Esophagus muscularis mucosa (tissue), 4 donors: ENCODE measurements at regions not wholly inside any gene's neighbourhood (a gene's known extent, or its start where the extent isn't known, plus 50 kb on each side); places are given as distances from the start of the nearest gene placed in this dataset.

Source experiments
- DNase-seq: peaks from one replicate; pipeline ENCODE4 v3.0.0-alpha.2; 2017; ENCODE audit errors: extremely low spot score
- H3K27ac ChIP-seq, 4 donors: fragments of 200-600 bp; sonication (generic); replicated peaks in 1 of 4; 1 replicate in 3 of 4; 2 replicates in 1 of 4; pipeline ENCODE4 v1.5.1; 2016 to 2019; ENCODE audit warnings: mild to moderate bottlenecking in 1 of 4
- H3K27me3 ChIP-seq, 4 donors: fragments of 200-600 bp; sonication (generic); one replicate each; pipeline versions ENCODE4 v1.5.1 to v1.6.0; 2016 to 2019
- H3K36me3 ChIP-seq, 4 donors: fragments of 200-600 bp; sonication (generic); one replicate each; pipeline ENCODE4 v1.5.1; 2016 to 2019
- H3K4me1 ChIP-seq, 4 donors: fragments of 200-600 bp; sonication (generic); one replicate each; pipeline ENCODE4 v1.5.1; 2016 to 2019
- H3K4me3 ChIP-seq, 4 donors: fragments of 200-600 bp; sonication (generic); 1 replicate in 2 of 4; 2 replicates in 2 of 4; pipeline ENCODE4 v1.5.1; 2016 to 2019; ENCODE audit warnings: mild to moderate bottlenecking in 4 of 4, moderate library complexity in 1 of 4
- H3K9me3 ChIP-seq, 4 donors: fragments of 200-600 bp; sonication (generic); 1 replicate in 3 of 4; 2 replicates in 1 of 4; pipeline ENCODE4 v1.5.1; 2016 to 2019
- CTCF ChIP-seq, 3 experiments: fragments of 200-600 bp in 2 of 3; fragments of 450-650 bp in 1 of 3; sonication (generic) in 2 of 3; IDR thresholded peaks; one replicate each; pipeline ENCODE4 v1.5.1; 2017 to 2019; ENCODE audit warnings: antibody characterized with exemption in 3 of 3, mild to moderate bottlenecking in 2 of 3, moderate library complexity in 1 of 3
- EP300 ChIP-seq: sonication (generic); formaldehyde crosslinking; IDR thresholded peaks from one replicate; pipeline ENCODE4 v1.6.1; 2017; ENCODE audit warnings: antibody characterized with exemption
- POLR2A ChIP-seq: fragments of 450-650 bp; IDR thresholded peaks from one replicate; pipeline ENCODE4 v1.6.1; 2017; ENCODE audit warnings: antibody characterized with exemption, moderate library complexity, mild to moderate bottlenecking, low read depth
- POLR2AphosphoS5 ChIP-seq, 2 donors: sonication (generic); formaldehyde crosslinking; IDR thresholded peaks; one replicate each; pipeline ENCODE4 v1.6.1; 2017; ENCODE audit warnings: antibody characterized with exemption in 2 of 2
- WGBS: methylation state at CpG from one replicate; pipeline ENCODE4 v1.1.5; 2018; 5-methylcytosine and 5-hydroxymethylcytosine counted together
- intact Hi-C: fragments of 100-400 bp; cut with DNase I; formaldehyde crosslinking; loops from one replicate; pipeline ENCODE4 v1.15.1; 2023

- Histone ChIP-seq H3K27me3 (peaks cover 0 to 11% (median 0%) of the 10 kb centered on the region in 4 donors), H3K27ac (no peak overlapping the region), H3K4me1 (peaks cover 0 to 7% (median 0%) of the 10 kb centered on the region in 4 donors), H3K9me3 (no peaks in the 10 kb centered on the region), H3K36me3 (no peaks in the 10 kb centered on the region), H3K4me3 (no peak overlapping the region)
- intact Hi-C loops = no loop called here
- WGBS = 97% methylated on average over 3 of the region's 3 CpGs
- no peak for TF ChIP-seq CTCF (IDR thresholded peaks at IDR 0.05)
- TF ChIP-seq POLR2A = no peak
- no peak for TF ChIP-seq POLR2AphosphoS5 (IDR thresholded peaks at IDR 0.05)
- no peak for TF ChIP-seq EP300
- DNase-seq = peak; percentile 75
Observed at GRCh38 chr22:47476231-47476630, 713.8 kb downstream of the TBC1D22A start.

DNA sequence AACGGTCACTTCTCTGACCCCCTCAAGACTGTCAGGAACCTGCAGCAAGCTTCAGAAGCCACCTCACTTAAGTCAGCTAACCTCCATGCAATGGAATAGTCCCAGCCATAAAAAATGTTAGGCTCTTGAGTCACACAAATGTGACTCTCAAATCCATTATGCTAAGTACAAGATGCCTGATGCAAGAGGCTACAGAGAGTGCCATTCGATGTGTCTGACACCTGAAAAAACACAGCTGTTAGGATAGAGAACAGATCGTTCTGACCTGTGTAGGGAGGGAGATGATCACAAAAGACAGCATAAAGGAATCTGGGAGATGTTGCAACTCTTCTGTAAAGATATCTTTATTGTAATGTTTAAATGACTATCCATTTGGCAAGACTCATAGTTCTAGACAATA is 712.4 kb downstream of the TBC1D22A start:
- DNase-seq = peak; percentile 68
- WGBS = 36% methylated on average over 3 of the region's 3 CpGs
- TF ChIP-seq EP300 (no peak), CTCF (IDR thresholded peaks at IDR 0.05) (no peak), POLR2A (no peak), POLR2AphosphoS5 (IDR thresholded peaks at IDR 0.05) (no peak)

DNA sequence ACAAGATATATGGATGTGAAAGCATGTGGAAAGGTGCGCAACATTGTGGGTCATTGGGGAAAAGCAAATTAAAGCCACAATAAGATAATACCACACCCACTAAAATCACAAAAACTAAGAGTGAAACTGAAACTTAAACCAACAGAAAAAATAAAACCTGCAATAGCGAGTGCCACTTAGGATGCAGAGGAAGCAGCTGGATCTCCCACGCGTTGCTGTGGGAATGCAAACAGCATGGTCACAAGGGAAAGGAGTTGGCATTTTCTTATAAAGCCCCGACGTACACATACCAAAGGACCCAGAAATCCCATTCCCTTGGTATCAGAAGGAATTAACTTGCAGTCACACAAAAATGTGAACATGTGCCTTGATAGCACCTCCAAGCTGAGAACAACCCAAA is 712.0 kb downstream of the TBC1D22A start:
- peak; percentile 68 for DNase-seq
- Histone ChIP-seq H3K27ac (no peak overlapping the region), H3K9me3 (no peaks in the 10 kb centered on the region), H3K36me3 (no peaks in the 10 kb centered on the region), H3K4me3 (no peak overlapping the region), H3K4me1 (peaks cover 0 to 7% (median 0%) of the 10 kb centered on the region in 4 donors), H3K27me3 (peaks cover 0 to 21% (median 0%) of the 10 kb centered on the region in 4 donors)
- intact Hi-C loops = no loop called here
- no peak for TF ChIP-seq CTCF (IDR thresholded peaks at IDR 0.05)
- TF ChIP-seq POLR2AphosphoS5 (IDR thresholded peaks at IDR 0.05) = no peak
- no peak for TF ChIP-seq POLR2A
- no peak for TF ChIP-seq EP300
- 45% methylated on average over 6 of the region's 6 CpGs for WGBS

More for the DNA sequence above, 712.4 kb downstream of the TBC1D22A start:
- peaks cover 0 to 21% (median 0%) of the 10 kb centered on the region in 4 donors for H3K27me3 ChIP-seq
- intact Hi-C loops = no loop called here
- no peak overlapping the region for H3K4me3 ChIP-seq
- no peaks in the 10 kb centered on the region for H3K9me3 ChIP-seq
- H3K4me1 ChIP-seq = peaks cover 0 to 7% (median 0%) of the 10 kb centered on the region in 4 donors
- no peak overlapping the region for H3K27ac ChIP-seq
- no peaks in the 10 kb centered on the region for H3K36me3 ChIP-seq

GRCh38 chr22:47472636-47473035 is 710.2 kb downstream of the TBC1D22A start:
- Histone ChIP-seq H3K9me3 (peaks cover 0 to 5% (median under 1%) of the 10 kb centered on the region in 4 donors), H3K27ac (no peak overlapping the region), H3K4me3 (no peak overlapping the region), H3K27me3 (peaks cover 0 to 21% (median 0%) of the 10 kb centered on the region in 4 donors), H3K36me3 (no peaks in the 10 kb centered on the region), H3K4me1 (peaks cover 0 to 7% (median 0%) of the 10 kb centered on the region in 4 donors)
- TF ChIP-seq EP300 (no peak), CTCF (IDR thresholded peaks at IDR 0.05) (no peak), POLR2AphosphoS5 (IDR thresholded peaks at IDR 0.05) (no peak), POLR2A (no peak)
- 92% methylated on average over 7 of the region's 9 CpGs for WGBS
- intact Hi-C loops = no loop called here
- peak; percentile 88 for DNase-seq

DNA sequence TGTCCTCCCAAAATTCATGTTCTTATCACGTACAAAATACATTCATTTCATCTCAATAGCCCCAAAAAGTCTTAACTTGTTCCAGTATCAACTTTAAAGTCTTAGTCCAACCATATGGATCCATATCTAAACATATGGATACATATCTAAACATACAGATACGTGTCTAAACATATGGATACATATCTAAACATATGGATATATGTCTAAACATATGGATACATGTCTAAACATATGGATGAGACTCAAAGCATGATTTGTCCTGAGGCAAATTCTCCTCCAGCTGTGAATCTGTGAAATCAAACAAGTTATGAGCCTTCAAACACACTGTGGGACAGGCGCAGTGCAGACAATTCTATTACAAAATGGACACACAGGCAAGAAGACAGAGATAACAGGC is 709.0 kb downstream of the TBC1D22A start:
- no peak overlapping the region for H3K27ac ChIP-seq
- H3K4me1 ChIP-seq = peaks cover 0 to 7% (median 0%) of the 10 kb centered on the region in 4 donors
- intact Hi-C loops = no loop called here
- H3K9me3 ChIP-seq = peaks cover 0 to 17% (median 12%) of the 10 kb centered on the region in 4 donors
- peaks cover 0 to 21% (median 0%) of the 10 kb centered on the region in 4 donors for H3K27me3 ChIP-seq
- 59% methylated on average over 3 of the region's 3 CpGs for WGBS
- no peaks in the 10 kb centered on the region for H3K36me3 ChIP-seq
- TF ChIP-seq CTCF (IDR thresholded peaks at IDR 0.05) = no peak
- no peak for TF ChIP-seq POLR2A
- no peak for TF ChIP-seq EP300
- TF ChIP-seq POLR2AphosphoS5 (IDR thresholded peaks at IDR 0.05) = no peak
- H3K4me3 ChIP-seq = no peak overlapping the region
- no peak for DNase-seq
